ENCODE measurements at regions not wholly inside any gene's neighbourhood (a gene's known extent, or its start where the extent isn't known, plus 50 kb on each side); places are given as distances from the start of the nearest gene placed in this dataset.

DNA sequence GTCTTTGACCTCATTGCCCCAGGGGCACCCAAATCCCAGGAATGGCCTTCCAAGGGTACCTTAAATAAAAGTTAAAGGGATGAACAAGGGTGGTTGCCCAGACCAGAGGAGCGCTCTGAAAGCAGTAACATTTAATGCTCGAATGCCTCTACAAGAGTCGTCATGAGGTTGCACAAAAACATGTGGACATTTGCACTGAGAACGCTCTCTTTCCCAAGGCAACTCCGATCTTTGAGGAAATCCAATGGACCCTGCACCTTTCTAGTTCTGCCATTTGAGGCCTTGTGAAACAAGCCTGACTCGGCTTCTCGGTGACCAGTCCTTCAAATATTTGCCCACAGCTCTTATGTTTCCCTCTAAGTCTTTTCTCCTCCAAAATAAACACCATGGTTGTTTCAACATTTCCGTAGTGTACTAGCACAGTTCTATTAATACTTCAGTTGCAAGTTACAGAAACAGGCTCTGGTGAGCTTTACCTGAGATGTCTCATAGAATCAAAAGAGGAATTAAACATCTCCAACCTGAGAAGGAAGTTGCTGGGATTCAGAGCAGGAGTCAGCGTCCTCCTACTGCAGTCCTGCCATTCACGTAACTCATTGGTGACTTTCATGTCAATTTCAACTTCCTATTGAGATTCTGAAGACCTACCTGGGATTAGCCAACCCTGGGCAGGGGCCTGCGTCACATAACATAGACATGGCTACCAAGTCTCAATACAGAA lies 168.8 kb upstream of the RAI14 start:
- no peak for DNase-seq

DNA sequence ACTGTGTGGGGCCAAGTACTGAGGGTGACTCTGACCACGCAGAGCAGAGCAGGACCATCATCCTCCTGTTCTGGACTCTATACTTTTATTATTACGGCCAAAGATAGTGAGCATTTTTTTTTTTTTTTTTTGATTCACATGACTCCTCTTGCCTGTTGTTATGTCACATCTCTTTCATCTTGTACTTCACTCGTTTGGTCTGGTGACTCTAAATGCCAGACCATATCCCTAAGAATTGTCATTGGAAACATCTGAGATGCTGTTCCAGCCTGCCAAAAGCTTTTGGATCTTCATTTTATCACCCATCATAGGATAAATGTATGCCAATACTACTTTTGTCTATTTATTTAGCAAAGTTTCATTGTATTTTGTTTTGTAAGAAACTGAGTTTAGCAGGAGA lies 168.2 kb upstream of the RAI14 start:
- no peak for DNase-seq

DNA sequence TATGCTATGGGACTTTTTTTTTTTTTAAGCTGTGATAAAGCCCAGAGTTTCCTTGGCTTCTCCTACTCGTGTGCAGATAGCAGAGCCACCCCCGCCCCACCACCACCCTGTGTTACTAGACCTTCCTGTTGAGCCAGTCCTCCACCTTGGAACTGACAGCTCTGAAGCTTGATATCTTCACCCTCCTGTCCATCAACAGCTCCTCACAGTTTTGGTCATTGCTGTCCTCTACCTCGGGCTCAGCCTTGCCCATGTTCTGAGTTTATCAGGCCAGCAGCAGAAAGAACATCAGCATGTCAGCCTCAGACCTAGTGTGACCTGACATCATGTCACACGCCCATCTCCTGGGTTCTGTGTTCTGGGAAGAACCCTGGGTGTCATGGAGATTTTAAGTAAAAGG lies 167.1 kb upstream of the RAI14 start:
- no peak for DNase-seq

DNA sequence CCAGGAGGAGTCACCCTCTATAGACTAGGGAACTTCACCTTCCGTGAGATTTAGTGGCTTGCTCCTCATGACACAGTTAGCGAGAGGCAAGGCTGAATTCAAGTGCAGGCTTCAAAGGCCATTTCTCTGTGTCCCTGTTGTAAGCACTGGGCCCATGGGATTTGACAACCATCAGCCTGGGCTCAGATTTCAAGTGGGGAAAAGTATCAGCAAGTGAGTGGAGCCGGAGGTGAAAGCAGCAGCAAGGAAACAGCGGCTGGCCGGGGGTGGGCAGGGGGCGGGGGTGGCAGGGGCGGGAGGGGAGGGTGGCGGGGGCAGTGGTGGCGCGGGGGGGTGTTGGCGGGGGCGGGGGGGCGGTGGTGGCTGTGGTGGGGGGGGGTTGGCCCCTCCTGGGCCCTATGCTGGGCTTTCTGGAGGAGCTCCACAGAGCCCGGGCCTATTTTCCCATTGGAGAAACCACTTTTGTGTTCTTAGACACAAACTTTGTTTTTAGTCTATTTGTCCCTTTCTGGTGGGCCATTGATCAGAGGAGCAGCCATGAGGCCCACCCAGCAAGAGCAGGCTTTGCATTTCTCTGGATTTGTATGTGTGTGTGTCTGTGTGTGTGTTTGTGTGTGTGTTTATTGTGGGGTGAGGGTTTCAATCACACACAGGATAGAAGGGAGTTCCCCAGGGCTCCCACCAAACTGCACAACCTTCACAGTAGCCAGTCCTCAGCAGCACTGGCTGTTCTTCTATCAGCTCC lies 165.4 kb upstream of the RAI14 start:
- no peak for DNase-seq

DNA sequence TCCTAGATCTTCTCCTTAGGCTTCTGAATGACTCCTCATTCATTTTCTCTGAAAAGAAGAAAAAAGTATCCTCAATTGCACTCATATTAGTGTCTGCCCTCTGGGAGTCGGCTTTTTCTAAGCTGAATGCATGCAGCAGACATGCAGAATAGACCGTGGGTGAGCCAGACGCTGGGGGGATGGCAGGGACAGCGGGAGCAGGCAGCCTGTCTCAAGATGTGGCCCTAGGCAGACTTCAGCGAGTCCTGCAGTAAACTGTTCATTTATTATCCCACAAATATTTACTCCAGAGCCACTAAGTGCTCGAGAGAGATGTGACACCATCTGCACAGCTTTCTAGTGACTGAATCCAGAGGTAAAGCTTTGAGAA lies 164.9 kb upstream of the RAI14 start:
- DNase-seq, result no peak

DNA sequence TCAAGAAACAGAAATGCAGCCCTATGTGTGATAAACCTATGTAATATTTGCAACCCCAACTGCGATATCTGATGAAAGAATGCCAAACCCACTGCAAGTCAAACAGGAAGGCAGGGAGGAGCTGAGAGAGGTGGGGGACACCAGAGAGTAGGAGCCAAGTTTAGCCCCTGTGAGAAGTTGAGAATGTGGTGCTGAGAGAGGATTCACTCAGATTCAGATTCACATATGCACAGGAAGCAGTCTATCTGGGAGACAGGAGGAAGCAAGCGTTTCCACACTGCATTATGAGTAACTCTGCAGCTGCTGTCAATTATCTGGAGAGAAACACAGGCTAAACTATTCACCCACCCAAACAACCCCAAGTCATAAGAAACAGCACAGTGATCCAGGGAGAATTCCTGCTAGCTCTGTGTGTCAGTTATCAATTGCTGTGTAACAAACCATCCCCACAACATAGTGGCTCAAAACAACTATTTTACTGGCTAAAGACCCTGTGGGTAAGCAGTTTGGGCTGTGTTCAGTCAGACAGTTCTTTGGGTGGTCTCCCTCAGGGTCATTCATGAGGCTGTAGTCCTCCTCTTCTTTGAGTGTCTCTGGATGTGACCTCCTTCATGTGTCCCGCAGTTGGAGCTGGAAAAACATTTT lies 161.9 kb upstream of the RAI14 start:
- DNase-seq, result no peak

DNA sequence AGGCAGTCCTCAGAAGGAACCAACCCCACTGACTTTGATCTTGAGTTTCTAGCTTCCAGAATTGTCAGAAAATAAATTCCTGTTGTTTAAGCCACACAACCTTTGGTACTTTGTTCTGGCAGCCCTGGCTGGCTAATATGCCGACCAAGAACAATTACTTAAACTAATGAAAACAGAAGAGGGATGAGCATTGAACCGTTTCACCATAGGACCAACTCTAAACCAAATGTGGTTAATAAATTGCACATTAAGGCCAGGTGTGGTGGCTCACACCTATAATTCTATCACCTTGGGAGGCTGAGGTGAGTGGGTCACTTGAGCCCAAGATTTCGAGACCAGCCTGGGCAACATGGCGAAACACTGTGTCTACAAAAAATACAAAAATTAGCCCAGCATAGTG lies 160.9 kb upstream of the RAI14 start:
- no peak for DNase-seq

DNA sequence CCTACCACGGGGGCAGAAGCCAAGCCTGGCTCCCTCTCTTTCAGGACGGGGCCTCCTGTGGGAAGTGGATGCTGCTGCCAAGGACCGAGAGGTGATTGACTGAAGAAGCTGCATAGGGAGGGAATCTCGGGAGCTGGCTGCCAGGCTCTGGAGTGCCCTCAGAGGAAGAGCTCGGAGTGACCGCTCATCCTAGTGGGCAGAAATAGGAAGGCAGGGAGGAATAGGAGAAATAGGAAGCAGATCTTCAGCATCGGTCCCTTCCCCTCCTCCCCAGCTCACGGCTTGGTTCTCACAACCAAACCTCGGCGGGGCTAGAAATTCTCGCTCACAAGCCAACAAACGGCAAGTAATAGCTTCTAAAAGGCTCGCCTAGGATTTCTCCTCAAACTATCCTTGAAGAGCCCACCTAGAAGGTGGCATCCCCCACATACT lies 159.9 kb upstream of the RAI14 start:
- DNase-seq, result no peak

DNA sequence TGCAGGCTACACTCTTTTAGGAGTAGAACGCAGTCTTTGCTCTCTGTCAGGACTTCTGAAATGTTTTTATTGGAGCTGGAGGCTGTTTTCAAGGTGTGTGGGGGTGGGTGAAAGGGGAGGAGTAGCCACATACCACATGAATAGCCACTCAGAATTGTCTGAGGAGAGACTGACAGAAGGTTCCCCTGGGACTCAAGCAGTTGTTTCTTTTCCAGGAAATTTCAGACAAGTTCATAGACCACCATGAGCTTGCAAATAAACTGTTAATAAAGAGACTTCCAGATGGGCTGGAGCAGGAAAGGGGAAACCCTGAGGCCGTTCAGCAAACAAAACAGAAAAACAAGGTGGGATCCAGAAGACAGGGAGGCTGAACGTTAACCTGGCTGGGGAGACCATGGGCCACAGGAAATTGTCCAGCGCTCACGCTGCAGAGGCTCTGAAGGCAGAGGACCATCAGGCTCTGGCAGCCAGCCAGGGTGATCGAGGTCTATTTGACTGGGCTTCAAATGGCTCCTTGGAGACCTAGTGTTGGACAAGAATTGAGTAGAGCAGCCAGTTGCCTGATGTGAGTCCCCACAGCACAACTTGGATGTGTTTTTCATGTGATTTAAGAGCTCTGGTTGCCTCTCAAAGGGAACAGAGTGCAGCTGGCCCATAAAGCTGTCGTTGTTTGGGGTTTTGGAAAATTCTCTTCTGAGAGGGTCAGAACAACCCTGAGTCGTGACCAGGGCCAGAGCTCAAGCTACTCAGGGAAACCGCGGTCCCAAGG lies 159.2 kb upstream of the RAI14 start:
- no peak for DNase-seq

DNA sequence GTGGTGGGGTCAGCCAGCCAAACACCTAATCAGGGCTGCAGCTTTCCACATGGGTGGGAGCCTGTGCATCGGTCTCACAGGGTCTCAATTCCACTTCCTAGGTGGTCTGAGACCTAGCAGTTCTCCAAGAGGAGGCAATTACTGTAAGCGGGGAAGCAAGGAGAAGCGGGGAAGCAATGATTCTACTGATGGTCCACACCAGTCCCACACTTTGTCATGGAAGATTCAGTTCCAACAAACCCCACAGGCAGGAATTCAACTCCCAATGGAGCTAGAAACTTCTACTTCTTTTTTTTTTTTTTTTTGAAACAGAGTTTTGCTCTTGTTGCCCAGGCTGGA lies 158.7 kb upstream of the RAI14 start:
- DNase-seq, result no peak

DNA sequence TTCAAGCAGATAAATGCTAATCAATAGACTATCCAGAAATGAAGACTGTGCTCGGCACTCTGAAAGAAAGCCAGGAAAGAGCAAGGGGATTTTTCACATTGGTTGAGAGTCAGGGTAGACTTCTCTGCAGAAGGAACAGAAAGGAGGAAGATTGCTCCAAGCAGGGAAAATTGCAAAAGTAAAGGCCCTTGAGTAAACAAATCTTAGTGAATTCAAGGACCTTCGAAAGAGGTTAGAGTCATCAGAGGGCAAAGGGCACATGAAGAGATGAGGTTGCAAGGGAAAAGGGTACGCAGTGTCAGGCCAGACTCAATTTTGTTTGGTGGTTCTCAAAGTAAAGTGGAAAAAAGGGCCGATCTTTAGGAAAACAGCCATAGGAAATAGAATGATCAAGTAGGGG lies 157.6 kb upstream of the RAI14 start:
- DNase-seq, result no peak

DNA sequence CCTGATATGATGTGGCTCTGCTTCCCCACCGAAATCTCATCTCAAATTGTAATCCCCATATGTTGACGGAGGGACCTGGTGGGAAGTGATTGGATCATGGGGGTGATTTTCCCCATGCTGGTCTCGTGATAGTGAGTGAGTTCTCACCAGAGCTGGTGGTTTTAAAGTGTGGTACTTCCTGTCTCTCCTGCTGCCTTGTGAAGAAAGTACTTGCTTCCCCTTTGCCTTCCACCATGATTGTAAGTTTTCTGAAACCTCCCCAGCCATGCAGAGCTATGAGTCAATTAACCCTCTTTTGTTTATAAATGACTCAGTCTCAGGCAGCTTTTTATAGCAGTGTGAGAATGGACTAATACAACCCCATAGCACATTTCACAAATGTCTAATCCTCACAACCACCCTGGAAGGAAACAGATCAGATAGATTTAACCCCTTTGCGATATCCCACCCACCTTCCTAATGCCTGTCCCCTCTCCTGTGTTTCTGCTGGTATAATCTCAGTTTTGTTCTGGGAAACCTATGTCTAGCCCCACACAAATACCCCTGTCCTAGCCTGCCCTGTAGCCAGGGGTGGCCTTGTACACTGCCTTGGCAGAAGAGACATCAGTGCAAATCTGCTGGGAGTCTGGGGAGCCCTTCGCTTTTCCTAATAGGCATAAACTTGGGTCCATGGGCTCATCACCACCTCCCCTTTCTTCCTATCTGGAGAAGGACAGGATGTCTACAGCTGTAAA lies 157.0 kb upstream of the RAI14 start:
- DNase-seq, result no peak

DNA sequence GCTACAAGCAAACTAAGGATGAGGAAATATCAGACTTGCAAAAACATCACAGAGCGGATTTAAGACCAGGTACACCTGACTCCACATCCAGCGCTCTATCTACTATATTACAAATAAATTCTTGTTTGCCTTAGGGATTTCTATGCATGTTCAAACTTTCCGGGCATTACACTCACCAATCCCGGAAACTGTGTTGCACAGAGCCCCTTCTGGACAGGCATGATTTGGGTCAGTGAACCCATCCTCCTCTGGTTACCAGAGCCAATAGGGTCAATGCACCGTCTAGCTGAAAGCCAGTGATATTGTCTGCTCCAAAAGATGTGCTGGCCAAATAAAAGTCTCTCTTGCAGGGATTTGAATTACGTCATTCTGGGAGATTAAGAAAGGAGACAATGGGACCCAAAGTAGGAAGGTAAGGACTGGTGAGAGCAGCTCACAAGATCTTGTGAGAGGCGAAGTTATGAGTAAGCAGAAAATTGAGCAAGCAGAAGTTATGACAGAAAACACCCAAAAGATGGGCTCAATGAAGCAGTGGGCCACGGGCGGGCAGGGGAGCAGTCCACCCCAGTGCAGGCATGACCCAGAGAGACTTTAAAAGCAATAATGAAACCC lies 155.8 kb upstream of the RAI14 start:
- no peak for DNase-seq

DNA sequence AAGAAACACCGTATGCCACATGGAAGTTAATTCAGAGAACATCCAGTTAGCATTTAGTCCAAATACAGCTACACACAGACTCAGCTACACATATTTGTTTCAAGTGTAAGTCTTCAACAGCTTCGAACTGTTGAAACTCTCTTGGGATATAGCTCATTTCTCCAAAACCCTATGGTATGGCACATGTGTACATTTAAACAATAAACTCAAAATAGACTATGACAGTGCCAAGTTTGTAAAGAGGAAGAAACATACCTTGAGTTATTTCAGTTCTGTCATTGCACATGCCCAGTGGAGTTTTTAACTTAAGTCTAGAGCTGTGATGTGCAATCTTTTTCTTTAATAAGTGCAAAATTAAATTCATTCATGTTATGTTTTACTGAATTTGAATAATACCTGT lies 155.1 kb upstream of the RAI14 start:
- DNase-seq, result no peak

DNA sequence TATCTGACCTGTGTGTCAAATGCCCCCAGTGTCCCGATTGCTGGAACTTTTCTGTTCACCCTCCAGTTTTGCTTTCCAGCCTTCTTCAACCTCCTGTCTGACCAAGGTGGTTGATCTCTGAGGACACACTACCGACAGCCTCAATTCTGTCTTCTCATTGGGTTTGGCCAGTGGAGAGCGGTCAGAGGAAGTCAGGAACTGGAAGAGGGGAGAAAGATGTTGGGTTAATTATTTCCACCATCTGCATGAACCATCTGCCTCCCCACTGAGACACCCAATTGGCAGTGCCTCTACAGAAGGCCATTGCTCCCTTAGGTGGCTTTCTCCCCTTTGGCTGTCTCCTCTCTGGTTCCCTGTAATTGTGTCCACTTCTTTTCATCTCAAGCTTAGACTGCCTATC lies 154.3 kb upstream of the RAI14 start:
- DNase-seq, result no peak

DNA sequence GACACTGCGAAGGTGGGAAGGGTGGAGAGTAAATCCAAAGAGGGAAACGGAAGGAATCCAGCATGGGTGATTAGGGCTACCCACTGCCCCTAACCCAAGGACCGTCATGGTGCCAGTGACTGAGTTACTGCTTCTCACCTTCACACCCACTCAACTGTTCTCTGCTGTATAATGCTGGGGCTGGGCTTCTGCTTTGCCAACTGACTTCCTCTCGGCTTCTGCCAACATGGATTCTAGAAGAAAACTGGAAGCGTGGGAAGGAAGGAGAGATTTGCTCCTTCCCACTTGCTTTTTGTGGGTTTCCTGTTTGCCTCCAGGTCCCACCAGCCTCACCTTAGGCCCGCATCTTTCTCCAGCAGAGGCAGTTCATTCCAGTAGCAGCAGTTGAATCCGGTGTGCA lies 153.5 kb upstream of the RAI14 start:
- DNase-seq, result no peak

DNA sequence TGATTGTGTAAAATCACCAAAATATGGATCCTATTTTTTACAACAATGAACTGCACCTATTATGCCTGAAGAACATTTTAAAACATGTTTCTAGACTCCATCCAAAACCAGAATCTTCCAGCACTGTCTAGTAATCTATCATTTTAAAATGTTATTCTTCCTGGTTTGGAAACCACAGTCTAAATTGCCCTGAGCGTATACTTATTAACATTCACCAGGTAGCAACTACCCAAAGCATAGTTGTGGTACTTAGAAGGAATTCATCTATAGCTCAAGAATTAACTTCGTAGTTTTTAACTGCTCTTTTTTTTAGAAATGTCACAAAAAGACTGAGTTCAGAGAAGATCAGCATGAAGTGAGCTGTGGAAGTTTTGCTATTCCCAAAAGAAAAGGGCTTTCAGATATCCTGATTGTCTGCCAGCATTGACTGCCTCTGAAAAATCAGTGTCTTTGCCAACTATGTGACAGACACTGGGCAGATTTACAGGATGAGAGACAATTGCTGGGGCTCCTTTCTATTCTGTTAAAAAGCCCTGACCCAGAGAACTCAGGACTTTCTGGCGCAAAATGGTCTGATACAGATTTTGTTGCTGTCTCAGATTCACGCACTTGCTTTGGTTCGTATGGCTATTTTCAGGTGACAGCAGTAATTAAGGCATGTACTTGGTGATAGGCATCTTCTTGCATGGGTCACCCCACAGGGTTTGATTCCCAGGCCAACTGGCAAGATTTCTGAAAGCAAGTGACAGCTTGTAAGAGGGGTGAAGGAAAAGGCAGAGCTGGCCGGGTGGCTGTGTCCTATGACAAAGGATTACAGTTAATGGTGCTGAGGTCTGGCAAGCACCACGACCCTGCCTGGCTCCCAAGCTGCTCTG lies 152.5 kb upstream of the RAI14 start:
- no peak for DNase-seq

DNA sequence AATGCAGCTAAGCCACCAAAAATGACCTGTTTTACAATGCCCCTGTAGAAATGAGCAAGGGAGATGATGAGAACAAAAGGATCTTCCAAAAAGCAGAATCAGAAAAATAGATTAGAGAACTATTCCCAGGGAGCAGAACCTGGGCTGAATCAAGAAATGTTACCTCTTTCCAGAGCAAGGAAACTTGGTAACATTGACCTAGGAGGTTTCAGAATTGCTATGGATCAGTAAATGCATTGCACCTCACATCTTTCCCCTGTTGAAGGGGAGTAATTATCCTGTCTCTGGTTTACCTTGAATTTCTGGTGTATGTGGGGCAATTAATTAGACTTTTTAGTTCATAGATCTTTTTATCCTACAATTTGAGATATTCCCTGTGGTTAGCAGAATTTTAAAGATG lies 151.2 kb upstream of the RAI14 start:
- DNase-seq, result no peak

DNA sequence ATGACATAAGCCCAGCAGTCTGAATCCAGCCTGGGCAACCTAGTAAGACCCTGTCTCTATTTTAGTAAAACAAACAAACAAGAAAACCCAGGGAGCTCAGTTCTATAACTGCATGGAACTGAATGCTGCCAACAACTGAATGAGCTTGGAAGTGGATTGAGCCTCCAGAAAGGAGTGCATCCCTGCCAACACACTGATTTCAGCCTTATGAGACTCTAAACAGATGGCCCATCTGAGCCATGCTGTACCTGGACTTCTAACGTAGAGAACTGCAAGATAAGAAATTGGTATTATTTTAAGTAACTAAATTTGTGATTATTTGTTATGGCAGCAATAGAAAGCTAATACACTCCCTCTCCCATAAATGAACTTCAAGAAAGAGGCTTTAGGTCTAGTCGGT lies 150.4 kb upstream of the RAI14 start:
- DNase-seq, result no peak

DNA sequence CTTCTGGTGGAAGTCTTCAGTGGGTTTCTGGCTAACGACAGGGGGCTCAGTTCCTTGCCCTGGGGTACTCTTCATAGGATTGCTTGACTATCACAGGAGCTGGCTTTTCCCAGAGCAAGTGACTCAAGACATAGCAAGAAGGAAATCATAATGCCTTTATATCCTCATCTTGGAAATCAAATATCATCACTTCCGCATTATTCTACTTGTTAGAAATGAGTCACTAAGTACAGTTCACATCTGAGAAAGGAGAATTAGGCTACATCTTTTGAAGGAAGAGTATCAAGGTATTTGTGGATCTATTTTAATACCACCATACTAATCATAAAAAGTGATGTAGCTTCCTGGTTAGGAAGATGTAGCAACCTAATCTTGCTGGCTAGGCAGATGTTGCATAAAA lies 148.2 kb upstream of the RAI14 start:
- no peak for DNase-seq

DNA sequence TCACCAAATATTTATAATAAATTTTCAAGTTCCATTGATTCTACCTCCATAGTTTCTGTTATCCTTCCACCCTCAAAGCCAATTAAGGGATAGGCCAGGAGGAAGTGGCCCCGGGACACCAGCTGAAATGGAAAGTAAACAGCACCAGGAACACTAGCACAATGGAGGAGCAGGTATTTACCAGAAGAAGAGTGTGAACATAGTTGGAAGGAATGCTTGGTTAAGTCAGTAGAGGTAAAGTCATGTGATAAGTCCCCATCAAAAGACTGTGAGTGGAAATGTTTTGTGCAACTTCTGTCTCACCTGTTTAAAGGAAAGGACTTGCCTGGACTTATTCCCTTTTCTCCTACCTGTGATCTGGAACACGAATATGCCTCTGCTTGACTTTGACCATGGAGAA lies 146.7 kb upstream of the RAI14 start:
- no peak for DNase-seq

DNA sequence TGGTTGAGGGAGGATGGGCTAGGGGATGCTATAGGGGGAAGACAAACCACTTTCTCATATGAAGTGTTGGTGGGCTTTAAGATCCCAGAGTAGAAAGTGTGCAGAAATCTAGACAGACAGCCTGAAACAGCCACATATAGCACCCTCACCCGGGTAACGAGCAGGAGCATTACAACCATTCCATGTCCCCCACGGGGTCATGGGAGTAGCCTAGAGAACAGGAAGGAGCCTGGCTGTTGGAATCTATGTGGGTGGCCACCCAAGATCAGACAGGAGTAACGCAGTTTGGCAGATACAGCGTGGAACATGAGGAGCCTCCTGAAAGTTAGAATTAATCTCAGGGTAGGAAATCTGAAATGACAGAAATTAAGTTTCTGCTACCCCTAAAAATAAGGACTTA lies 146.1 kb upstream of the RAI14 start:
- no peak for DNase-seq

All from CD4-positive, alpha-beta T cell treated with Interleukin-6 for 4 hours (primary cell).